ENCODE measurements at regions not wholly inside any gene's neighbourhood (a gene's known extent, or its start where the extent isn't known, plus 50 kb on each side); places are given as distances from the start of the nearest gene placed in this dataset.

DNA sequence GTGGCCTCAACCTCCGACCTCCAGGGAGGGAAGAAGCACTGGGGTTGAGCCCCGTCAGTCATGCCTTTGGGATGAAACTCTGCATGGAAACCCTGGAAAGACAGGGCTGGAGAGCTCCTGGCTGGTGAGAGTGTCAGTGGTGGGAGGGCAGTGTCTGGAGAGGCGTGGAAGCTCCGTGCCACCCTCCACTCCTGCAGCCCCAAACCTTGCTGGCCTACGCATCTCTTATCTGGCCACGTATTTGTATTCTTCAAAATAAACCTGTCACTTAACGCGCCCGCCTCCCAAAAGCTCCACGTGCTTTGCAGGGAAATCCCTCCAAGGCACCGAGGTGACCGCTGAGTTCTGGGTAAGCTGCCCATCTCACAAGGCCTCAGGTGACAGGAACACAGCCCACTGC lies 84.3 kb downstream of the TEX29 start:
- TF ChIP-seq, protein P1, sequence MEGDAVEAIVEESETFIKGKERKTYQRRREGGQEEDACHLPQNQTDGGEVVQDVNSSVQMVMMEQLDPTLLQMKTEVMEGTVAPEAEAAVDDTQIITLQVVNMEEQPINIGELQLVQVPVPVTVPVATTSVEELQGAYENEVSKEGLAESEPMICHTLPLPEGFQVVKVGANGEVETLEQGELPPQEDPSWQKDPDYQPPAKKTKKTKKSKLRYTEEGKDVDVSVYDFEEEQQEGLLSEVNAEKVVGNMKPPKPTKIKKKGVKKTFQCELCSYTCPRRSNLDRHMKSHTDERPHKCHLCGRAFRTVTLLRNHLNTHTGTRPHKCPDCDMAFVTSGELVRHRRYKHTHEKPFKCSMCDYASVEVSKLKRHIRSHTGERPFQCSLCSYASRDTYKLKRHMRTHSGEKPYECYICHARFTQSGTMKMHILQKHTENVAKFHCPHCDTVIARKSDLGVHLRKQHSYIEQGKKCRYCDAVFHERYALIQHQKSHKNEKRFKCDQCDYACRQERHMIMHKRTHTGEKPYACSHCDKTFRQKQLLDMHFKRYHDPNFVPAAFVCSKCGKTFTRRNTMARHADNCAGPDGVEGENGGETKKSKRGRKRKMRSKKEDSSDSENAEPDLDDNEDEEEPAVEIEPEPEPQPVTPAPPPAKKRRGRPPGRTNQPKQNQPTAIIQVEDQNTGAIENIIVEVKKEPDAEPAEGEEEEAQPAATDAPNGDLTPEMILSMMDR (conservative IDR thresholded peaks at IDR 0.05 in 1 of 2, IDR thresholded peaks at IDR 0.05 in 1 of 2; ENCODE audit: low read depth in 1 of 2, low read length in 2 of 2): no peak
- no peak for TF ChIP-seq EZH2 (IDR thresholded peaks at IDR 0.05; ENCODE audit: low read length, missing control alignments)
